Omental fat pad (tissue), 3 donors: ENCODE measurements at regions not wholly inside any gene's neighbourhood (a gene's known extent, or its start where the extent isn't known, plus 50 kb on each side); places are given as distances from the start of the nearest gene placed in this dataset.

Source experiments
- ATAC-seq: fragments of 150-250 bp; one replicate; pipeline ENCODE4 v1.9.1; 2016; ENCODE audit warnings: mild to moderate bottlenecking, moderate library complexity; ENCODE audit not compliant: low FRiP score
- DNase-seq: peaks from one replicate; pipeline ENCODE4 v3.0.0-alpha.2; 2019; ENCODE audit warnings: low spot score
- TF ChIP-seq, protein P1 (sequence below), 3 donors: fragments of 450-650 bp; IDR thresholded peaks; one replicate each; pipeline ENCODE4 v1.5.1; 2016 to 2017; ENCODE audit warnings: antibody characterized with exemption in 3 of 3, mild to moderate bottlenecking in 3 of 3, moderate library complexity in 2 of 3

DNA sequence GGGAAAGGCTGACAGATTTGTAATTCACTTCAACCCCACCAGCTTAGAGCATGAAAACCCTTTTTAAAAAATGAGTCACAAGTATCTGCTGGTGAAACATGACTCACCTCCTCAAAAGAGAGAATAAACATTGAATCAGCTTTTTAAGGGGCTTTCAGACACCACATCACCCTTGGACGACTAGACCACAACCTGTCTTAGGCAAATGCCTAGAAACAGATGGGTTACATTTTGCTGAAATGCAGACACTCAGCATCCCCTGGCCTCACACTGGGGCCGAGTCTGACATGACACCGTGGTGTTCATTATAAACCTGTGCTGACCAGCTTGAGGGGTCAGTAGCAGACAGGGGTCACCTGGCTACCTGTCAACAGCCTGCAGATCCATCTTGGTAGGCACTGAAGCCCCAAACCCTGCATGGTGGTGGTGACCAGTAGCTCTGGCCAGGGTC, 175.3 kb upstream of the CST7 start:
- ATAC-seq (no peak), DNase-seq (no peak)
- TF ChIP-seq, protein P1, sequence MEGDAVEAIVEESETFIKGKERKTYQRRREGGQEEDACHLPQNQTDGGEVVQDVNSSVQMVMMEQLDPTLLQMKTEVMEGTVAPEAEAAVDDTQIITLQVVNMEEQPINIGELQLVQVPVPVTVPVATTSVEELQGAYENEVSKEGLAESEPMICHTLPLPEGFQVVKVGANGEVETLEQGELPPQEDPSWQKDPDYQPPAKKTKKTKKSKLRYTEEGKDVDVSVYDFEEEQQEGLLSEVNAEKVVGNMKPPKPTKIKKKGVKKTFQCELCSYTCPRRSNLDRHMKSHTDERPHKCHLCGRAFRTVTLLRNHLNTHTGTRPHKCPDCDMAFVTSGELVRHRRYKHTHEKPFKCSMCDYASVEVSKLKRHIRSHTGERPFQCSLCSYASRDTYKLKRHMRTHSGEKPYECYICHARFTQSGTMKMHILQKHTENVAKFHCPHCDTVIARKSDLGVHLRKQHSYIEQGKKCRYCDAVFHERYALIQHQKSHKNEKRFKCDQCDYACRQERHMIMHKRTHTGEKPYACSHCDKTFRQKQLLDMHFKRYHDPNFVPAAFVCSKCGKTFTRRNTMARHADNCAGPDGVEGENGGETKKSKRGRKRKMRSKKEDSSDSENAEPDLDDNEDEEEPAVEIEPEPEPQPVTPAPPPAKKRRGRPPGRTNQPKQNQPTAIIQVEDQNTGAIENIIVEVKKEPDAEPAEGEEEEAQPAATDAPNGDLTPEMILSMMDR (IDR thresholded peaks at IDR 0.05) = no peak

DNA sequence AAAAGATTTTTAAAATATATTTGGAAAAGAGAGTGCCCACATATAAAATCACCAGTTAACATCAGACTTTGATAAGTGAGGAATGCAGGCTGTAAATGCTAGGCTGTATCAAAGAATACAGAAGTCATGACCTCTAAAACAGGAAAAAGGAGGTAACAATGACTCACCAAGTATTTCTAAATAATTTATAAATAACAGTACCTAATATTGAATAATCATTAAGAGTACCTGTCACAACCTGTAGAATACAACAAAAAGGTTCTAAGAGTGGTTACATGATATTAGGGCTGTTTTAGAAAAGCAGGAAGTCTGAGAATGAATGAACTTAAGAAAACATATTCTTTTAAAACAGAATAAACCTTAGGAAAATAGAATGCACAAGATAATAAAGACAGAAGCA, 173.1 kb upstream of the CST7 start:
- ATAC-seq (no peak), DNase-seq (no peak)
- TF ChIP-seq, protein P1 (IDR thresholded peaks at IDR 0.05) = no peak

DNA sequence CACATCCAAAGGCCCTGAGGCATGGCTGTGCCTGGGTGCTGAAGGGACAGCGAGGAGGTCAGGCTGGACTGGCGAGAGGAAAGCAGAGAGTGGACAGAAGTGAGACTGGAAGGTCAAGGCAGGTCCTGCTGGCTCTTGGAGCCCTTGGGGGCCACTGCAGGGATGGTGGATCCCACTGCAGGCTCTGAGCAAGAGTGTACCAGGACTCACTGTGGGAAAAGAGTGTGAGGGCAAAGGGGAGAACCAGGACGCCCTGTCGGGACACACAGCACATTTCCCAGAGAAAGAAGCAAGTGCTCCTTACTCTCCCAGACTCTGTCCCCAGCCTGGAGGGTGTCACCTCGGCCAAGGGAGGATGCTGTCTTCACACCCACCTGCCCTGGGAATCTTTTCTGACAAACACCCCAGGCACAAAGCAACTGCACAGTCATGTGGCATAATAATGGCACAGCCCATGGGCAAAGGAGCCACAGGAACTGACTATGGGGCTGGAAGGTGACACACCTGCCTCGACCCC, 172.3 kb upstream of the CST7 start:
- TF ChIP-seq, protein P1 (IDR thresholded peaks at IDR 0.05) = no peak
- ATAC-seq = no peak
- DNase-seq = no peak

DNA sequence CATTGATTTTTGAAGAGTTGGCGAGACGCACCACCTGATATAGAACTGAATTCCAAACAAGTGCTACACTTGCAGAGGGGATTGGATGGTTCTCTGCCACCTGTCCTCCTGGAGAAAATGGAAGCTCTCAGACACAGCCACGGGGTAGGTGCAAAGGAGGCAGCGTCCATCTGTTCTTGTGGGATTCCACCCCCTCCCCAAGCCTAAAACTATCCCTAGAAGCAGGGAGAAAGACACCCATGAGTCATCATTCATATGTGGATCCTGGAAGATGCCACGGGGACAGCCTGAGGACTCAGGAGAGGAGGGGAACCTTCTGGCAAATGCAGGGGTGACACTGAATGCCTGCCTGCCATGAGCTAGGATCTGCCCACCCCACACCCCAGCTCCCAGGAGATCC, 171.3 kb upstream of the CST7 start:
- no peak for DNase-seq
- TF ChIP-seq, protein P1 (IDR thresholded peaks at IDR 0.05) = no peak
- no peak for ATAC-seq

DNA sequence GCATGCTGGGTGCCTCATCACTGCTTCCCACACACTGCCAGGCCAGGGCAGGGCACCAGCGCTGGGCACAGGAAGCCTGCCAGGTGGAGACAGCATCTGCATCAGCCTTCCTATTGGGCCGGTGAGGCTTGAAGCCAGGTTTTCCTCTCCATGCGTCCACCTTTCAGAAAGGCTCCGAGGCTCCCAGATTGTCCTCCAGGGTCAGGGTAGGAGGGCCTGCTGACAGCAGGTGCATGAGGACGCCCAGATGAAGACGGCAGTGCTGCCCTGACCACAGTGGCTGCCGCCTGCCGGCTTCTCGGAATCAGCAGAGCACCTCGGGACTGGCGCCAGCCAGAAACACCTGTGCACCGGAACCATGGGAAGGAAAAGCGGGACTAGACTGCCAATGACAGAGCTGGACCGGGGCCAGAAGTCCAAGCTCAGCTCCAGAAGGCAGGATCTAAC, 170.5 kb upstream of the CST7 start:
- ATAC-seq = no peak
- TF ChIP-seq, protein P1 (IDR thresholded peaks at IDR 0.05) = no peak
- DNase-seq = no peak

DNA sequence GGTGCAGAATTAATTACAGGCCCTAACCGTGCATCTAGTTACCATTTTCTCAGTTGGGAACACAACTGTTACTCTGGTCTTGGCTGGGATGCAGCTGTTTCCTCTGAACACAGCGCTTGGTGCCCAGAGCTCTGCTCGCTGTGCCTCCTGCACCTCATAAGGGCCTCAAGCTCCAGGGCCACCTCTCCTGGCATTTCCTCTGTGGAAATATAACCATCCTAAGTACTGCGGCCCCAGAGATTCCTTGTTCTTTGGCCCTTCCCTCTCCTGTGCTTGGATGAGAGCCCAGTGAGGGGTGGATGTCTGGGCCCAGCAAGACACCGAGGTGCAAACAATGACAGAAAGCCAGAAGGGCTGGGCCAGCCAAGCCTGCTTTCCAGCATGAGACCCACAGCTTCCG, 169.9 kb upstream of the CST7 start:
- DNase-seq = no peak
- TF ChIP-seq, protein P1 (IDR thresholded peaks at IDR 0.05) = no peak
- no peak for ATAC-seq

DNA sequence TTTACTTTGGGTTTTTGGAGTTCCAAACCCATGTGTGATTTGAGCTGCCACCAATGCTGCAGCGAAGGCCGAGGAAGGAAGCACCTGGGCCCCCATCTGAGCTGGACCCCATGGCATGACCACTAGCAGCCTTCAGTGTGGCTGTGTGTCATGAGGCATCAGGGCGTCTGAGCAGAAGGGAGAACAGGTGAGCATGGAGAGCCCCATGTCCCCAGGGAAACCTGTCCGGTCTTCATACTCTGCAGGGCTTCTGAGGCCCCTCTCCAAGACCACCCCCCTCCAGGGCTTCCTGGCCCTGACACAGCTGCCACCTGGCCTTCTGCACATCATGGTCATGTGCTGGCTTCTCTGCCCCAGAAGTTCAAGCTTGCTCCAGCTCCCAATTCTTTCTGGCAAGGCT, 169.1 kb upstream of the CST7 start:
- DNase-seq (no peak), ATAC-seq (no peak)
- TF ChIP-seq, protein P1 (IDR thresholded peaks at IDR 0.05) = no peak
